ENCODE measurements at regions not wholly inside any gene's neighbourhood (a gene's known extent, or its start where the extent isn't known, plus 50 kb on each side); places are given as distances from the start of the nearest gene placed in this dataset.

DNA sequence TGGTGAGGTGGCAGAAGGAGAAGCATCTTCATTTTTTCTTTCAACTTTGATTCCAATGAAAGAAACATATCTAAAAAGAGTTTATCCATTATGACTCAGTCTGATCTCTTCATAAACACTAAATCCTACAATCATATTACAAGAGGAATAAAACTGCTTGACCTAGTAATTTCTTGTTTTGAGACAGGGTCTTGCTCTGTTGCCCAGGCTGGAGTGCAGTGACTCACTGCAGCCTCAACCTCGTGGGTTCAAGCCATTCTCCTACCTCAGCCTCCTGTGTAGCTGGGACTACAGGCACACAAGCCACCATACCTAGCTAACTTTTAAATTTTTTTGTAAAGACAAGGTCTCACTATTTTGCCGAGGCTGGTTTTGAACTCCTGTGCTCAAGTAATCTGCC lies 147.2 kb downstream of the NDUFA12 start:
- no peak for TF ChIP-seq CTCF (IDR thresholded peaks at IDR 0.05; ENCODE audit: poor library complexity)
- TF ChIP-seq EZH2 (IDR thresholded peaks at IDR 0.05; ENCODE audit: borderline replicate concordance): no peak

Measured in hepatocyte (in vitro differentiated cells).